GM19023 (cell line): ENCODE measurements at regions not wholly inside any gene's neighbourhood (a gene's known extent, or its start where the extent isn't known, plus 50 kb on each side); places are given as distances from the start of the nearest gene placed in this dataset.

Experiments used
- ATAC-seq: cut with Tn5 transposase; IDR thresholded peaks from one replicate; pipeline ENCODE4 v1.9.1; 2021; ENCODE audit warnings: mild to moderate bottlenecking, moderate library complexity; ENCODE audit not compliant: unreplicated experiment

DNA sequence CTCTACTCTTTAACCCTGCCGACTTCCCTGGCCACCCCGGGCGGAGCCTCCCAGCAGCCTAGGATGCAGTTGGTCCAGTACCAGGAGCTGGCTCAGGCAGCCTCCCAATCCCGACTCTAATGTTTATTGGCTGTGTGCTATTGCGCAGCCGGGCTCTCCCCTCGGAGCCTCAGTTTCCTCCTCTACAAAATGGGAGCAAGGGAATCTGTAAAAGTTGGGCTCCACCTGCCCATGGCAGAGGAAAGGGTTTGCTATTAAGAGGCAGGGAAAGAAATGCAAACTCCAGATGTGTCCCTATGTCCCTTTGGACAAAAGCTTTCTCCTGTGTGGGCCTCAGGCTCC is 140.8 kb upstream of the PJA1 start:
- ATAC-seq = no peak

DNA sequence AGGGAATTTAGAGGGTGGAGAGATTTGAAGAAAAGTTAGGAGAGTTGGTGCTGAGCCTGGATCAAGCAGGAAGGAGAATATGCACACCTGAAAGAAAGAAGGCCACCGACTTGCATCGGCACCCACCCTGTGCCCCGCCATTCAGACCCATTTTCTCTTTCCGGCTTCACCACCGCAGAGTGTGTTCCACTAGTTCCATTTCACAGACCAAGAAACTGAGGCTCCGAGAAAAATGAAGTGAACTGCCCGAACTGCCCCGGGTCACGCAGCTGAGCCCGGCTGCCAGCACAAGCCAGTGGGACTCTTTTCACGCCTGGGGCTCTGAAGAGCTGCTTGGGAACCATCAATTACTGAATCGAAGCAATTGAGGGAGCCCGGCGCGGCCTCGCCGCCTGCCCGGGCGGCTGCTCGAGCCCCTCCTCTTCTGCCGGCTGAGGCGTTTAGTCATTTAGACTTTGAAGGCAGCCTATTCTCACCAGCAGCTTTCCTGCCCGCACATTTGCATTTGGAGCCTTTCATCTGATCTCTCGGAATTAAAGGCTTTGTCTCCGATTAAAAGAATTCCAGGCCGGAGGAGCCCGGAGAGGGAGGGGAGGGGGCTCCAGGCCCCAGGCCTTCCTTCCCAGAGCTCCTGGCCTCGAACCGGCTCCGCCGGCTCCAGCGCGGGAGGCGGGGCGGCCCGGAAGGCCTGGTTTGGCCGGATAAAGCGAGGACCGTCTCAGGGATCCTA is 140.2 kb upstream of the PJA1 start:
- no peak for ATAC-seq

DNA sequence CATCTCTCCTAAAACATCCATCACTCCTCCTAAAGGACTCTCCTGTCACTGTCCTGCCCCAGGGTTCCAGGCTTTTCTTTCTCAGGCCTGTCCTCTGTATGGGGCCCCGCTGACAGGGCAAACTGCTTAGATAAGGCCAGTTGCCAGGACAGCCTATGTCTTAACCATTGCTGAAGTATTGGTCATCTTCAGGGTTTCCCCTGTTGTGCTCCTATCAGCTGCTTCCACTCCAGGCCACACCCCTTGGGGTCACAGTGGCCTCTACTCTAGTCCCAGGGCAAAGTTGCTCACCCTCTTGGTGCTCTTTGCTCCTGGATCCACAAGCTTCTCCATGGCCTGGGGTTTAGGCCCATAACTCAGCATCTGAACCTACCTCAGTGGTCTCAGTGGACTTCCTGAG is 138.0 kb upstream of the PJA1 start:
- ATAC-seq = no peak

DNA sequence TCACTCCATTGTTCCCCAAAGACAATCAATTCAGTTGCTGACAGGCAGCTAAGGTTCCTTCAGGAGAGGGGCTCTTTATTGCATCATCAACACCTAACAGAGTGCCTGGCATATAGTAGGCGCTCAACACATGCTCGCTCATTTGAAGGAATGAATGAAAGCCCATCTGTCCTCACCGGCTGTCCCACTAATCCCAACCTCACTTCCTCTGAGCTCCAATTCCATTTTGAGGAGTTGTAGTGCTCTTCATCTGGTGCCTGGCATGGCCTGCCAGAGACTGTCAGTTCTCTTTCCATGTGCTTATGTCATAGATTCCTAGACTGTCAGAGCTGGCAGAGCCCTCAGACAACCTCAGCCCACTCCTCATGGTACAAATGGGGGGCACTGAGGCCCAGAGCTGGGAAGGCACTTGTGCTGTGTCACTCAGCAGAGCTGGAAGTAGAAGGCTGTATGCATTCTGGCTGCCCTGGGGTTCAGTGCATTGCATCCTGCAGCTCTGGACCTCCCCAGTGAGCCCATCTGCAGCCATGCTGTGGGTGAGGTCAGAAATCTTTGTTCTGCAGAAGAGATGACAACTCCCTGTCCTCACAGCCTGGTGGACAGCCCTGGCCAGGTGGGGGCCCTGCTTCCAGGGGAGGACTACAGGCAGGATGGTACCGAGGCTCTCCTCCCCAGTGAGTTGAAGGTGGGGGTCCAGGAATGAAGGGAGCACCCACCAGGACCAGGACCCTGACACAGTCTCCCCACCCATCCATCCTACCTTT is 134.9 kb upstream of the PJA1 start:
- ATAC-seq = no peak

DNA sequence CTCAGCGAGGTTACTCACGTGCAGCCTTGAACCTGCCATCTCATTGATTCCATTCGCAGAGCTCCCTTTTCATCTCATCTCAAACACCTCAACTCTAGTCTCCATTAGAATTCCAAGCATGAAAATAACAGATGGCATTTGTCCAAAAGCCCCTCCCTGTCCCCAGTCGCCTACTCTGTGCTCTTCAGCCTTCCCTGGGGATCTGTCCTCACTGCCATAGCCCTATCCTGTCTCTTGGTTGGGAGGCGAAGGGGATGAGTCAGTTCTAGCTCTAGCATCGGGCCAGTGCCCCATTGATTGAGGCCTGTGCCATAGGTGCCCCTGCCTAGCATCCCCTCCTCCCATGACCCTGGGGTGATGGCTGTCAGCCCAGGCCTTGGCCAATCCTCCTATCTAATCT is 134.0 kb upstream of the PJA1 start:
- no peak for ATAC-seq

DNA sequence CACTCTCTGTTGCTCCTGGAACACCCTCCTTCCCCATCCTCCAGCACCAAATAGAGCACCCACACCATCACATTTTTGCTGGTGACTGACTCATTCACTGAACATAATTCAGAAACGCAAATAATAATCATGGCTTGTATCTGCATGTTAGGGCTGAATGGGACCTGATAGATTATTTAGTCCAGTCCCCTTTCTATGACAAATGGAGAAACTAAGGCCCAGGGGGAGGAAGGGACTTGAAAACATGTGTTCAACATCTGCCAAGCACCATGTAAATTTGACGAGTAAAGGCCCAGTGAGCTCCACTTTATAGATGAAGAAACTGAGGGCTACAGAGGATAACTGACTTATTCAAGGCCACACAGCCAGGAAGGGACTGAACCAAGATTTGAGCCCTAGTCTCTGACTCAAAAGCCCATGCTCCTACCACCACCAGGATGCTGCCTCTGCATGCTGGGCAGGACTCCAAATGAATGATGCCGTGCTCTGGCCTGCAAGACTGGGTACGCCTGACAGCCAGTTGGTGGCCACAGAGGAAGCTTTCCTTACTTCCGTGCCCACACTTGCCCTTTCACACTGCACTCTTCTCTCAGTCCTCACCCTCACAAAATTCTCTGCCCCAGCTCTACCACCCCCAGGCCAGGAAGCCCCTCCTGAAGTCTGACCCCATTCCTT is 133.3 kb upstream of the PJA1 start:
- no peak for ATAC-seq

DNA sequence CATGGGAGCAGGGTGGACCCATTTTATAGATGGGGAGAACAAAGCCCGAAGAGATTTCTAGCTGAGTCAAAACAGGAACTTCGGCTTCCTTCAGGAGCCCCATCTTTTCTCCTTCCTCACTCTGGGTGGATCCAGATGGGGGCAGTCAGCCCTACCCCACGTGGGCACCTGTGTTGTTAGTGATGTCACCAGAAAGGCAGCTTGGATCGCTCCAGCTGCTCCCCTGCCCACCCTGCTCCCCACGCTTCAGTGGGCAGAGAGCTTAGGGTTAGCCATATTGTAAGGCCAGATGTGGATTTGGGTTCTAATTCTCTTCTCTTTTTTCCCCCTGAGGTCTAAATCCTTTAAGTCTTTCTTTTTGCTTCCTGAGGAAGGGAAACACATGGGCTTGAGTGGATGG is 132.3 kb upstream of the PJA1 start:
- ATAC-seq = no peak

DNA sequence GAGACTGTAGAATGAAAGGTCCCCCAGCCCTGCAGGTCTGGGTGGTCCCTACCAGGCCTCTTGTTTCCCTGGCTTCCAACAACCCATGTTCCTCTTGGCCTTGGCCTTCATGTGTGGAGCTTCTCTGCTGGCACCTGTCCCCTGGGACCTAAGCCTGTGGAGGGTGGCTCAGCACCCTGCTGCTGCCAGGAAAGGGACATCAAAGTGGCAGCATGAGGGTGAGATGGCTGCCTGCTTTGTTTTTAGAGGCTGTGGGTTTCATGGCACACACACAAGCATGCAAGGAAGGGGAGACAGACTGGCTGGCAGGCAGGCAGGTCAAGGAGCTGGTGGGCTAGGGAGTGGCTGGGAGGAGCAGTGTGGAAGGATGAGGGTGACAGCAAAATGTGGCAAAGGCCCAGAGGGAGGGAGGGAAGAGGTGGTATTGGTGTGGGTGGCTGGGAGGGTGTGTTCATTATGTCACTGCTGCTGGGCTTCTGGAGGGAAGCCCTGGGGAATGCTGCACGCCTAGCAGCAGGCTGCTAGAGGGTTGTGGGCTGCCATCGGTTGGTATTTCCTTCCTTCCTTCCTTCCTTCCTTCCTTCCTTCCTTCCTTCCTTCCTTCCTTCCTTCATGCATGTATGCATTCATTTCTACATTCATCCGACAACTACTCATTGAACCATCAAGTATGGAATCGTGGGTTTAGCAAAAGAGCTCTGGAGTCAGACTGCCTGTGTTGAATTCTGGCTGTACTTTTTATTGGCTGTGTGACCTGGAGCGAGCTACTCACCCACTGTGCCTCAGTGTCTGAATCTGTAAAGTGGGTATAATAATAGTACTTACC is 128.7 kb upstream of the PJA1 start:
- no peak for ATAC-seq

DNA sequence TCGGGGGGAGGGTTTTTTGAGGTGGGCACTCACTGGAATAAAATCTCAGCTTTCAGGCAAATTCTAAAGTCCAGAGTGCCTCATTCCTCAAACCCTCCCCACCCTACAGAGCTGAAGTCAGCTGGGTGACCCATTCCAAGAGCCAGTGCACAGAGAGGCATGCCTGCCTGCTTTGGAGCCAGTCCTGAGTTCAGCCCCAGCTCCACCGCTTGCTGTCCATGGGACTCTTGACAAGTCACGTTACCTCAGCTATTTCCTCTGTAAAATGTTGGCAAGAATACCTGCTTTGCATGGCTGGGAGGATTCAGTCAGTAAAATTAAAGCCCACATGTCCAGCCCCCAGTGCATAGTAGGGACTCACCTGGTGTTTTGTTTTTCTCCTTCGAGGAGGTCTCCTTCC is 125.9 kb upstream of the PJA1 start:
- ATAC-seq = no peak

DNA sequence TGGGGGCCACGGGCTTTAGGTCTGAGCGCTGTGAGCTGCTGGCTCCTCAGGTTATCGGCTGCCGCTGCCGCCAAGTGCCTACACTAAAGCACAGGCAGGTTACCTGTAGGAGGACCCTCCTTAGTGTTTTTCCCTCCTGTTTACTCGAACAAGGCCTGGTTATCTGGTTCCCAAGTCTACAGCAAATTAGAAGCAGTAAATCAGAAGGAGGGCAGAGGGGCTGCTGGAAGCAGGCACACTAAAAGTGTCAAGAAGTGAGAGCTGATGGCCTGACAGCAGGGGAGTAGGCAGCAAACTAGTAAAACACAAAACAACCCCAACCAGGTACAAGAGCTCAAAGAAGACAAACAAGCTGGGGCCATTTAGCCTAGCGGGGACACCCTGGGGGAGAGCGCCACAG is 125.0 kb upstream of the PJA1 start:
- ATAC-seq = no peak

DNA sequence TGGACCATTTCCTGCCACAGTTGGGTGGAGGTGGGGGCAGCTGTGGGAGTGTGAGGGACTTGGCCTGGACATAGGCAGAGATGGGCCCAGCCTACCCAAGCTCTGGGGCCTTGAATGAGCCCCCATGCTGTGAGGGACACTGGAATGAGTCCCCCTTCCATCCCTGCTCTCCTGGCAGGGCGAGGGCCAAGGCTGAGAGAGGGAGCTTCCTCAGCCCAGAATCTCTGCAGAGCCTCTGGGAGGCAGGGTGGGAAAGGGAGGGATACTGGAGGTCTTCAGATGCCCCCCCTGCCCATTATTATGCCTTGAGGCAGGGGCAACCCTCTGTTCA is 124.5 kb upstream of the PJA1 start:
- ATAC-seq = no peak

DNA sequence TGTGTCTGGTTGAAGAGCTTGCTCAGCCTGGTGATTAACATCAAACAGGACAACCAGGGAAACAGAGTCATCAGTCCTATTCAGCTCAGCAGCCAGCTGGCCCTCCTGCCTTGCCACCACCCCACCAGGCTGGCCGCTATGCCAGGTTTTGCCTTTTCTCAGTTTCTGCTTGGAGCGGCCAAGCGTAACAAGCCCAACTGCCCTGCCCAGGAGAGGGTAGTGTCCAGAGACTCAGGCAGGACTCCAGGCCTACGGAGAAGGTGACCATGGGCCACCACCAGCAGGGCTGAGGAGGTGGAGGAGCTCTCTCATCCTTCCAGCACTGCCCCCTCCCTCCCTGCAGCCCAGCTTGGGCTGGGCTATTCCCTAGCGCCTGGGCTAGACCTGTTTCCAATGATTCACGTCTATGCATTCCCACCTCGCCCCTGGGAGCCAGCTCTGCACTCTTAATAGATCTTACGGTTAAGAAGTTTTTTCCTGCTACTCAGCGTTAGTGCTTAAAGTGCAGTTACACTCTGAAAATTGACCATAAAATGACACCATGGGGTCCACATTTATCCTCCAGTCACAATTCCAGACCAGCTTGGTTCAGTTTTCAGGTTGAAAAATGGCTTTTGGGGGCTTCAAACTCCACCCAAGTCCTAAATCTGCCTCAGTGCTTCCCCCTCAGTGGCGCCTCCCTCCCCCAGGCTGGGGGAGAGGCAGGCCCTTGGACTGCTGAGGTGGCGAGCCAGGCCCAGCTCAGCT is 124.0 kb upstream of the PJA1 start:
- ATAC-seq = no peak

DNA sequence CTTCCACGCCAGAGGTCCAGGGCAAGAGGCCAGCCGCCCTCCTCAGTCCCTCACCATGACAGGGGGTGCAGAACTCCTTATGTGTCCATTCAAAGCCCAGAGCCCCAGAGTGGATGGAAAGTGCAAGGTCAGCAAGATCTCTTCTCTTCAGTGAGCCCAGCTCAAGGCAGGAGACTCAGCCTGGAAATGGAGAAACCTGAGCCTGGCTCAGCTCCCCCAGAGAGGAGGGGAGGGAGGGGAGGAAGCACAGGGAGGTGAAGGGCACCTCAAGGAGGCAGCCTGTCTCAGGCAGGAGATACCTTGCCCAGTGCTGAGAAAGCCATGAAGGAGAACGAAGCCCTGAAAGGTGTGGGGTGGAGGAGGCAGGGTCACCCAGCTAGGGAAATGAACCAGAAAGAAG is 121.8 kb upstream of the PJA1 start:
- ATAC-seq = no peak

DNA sequence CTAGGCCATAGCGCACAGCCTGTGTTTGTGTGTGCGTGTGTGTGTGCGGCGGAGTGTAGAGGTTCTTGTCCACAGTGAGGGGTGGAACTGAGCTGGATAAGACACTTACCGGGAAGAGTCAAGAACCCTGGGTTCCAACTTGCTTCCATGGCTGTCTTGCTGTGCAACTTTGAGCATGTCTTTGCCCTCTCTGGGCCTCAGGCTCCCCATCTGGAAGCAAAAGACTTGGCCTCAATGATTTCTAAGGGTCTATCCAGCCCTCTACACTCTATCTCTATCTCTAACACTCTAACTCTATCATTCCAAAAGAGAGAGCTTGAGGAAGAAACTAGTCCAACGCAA is 121.3 kb upstream of the PJA1 start:
- ATAC-seq = no peak

DNA sequence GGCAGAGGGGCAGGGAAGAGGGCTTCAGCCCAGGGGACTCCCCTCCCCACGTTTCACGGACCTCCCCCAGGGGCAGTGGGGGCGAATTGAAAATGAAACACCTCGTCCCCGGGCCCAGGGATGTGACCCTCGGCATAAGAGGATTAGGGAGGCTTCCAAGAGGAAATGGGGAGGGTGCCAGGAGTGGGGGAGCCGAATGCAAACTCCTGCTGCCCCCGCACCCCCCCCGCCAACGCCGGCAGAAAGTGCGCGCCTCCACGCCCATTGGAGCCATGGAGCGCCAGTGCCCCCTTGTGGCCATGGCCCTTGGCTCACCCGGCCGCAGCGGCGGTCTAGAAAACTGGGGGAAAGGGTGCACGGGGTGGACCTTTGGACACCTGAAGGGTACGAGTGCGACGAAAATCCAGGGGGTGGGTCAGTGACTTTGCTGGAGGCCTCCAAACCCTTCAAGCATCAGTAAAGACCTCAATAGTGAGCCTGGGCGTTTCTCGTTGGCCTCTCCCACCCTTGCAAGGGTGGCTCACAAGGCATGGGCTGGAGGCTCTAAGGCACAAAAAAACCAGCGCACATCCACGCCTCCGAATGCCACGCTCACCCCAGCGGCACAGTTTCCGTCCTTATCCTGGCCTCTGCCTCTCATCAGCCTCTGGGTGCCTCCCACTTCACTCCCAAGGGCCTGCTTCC is 120.8 kb upstream of the PJA1 start:
- peak; percentile 68 for ATAC-seq

DNA sequence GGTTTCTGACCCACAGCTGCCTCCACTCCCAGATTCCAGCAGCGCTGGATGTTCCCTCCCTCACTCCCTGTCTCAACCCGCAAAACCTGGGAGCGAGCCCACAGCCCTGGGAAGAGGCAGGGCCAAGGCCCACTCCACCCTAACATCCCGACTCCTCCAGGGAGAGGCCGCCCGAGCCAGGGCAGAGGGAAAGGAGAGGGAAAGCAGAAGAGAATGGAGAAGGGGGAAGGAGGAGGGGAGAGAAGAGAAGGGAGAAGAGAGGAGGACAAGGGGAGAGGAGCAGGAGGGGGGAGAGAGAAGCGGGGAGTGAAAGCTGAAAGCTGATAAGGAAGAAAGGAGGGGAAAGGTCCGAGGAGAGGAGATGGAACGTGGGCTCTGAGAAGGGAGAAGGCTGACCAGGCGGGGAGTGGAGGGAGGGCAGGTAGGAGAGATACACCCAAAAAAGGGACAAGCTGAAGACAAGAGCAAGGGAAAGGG is 120.2 kb upstream of the PJA1 start:
- ATAC-seq = no peak

DNA sequence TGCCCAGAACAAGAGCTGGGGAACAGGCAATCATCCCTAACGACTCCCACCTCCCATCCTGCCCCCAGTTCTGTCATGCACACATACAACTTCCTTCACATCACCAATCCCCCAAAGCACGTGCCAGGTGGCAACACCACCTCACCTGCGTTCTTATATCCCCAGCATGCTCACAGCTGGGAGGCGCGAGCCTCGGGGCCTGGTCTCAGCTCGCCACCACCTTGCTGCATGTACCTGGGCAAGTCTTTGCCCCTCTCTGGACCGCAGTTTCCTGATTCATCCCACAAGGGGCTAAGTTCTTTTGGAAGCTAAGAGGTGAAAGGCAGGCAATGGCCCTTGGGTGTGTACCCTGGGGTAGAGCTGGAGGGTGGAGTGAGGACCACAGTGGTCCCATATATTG is 119.2 kb upstream of the PJA1 start:
- no peak for ATAC-seq

DNA sequence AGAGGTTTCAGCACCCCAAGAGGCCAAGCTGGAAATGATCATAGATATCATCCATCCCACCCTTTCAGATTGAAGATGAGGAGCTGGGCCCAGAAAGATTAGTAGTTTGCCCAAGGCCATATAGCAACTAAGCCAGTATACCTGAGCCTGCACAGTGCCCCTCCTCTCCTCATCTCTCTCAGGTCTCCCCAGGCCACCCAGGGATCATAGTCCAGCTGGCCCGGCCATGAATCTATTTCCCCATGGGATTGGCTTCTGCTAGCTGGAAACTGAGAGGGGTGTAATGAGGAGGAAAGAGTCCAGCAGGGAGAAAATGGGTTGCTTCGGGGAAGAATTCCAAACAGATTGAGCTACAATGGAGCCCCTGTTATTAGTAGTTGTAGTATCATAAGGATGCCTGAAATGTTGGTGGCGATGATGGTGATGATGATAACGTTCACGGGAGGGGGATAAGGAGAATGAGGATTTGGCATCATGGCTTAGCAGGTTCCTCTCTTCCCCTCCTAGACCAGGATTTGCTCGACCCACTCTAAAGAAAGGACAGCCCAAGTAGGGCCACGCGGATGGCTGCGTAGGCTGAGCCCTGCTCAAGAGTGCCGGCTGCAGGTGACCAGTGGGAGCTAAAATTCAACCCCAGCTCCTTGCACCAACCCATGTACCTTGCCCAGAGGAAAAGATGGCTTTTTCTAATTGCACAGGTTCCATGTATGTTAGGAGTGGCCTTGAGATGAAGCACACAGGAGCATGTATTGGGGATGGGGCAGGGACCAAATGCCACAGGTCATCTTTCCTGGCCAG is 117.8 kb upstream of the PJA1 start:
- no peak for ATAC-seq

DNA sequence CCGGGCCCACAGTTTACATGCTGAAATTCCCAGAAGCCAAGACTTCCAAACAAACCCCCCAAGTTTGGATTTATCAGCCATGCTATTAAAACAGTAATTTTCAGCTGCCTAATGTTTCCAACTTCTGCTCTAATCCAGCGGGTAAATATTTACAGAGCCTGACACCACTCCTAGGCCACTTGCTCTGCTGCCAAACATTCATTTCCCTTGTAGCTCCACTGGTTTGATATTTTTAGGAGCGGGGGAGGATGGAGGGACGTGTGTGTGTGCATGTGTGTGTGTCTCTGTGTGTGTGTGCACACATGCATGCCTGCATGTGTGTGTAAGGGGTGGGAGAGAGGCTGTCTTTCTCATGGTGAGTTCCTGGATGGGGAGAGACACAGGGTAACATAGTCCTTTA is 115.7 kb upstream of the PJA1 start:
- no peak for ATAC-seq
